ENCODE measurements at regions not wholly inside any gene's neighbourhood (a gene's known extent, or its start where the extent isn't known, plus 50 kb on each side); places are given as distances from the start of the nearest gene placed in this dataset.

- TF ChIP-seq CTCF (IDR thresholded peaks at IDR 0.05 in 4 of 5, conservative IDR thresholded peaks at IDR 0.05 in 1 of 5) (no peak), POLR2A (IDR thresholded peaks at IDR 0.05) (no peak)
These were observed 80.6 kb upstream of the PREP start for GRCh38 chr6:105483492-105483891.

Measured in gastrocnemius medialis (tissue), 4 donors.